NB4 (cell line): ENCODE measurements at regions not wholly inside any gene's neighbourhood (a gene's known extent, or its start where the extent isn't known, plus 50 kb on each side); places are given as distances from the start of the nearest gene placed in this dataset.

ENCODE experiments used
- CTCF ChIP-seq: IDR thresholded peaks from one replicate; pipeline ENCODE4 v1.5.1; 2012; ENCODE audit warnings: low read depth, low read length
- MAX ChIP-seq: IDR thresholded peaks from 2 replicates; pipeline ENCODE4 v1.6.1; 2011; ENCODE audit warnings: low read depth, low read length
- MYC ChIP-seq: IDR thresholded peaks from 2 replicates; pipeline ENCODE4 v1.6.1; 2011; ENCODE audit warnings: low read depth, low read length
- POLR2A ChIP-seq: IDR thresholded peaks from 2 replicates; pipeline ENCODE4 v1.6.1; 2011; ENCODE audit warnings: mild to moderate bottlenecking; ENCODE audit not compliant: insufficient read length; ENCODE audit errors: extremely low read depth

GRCh38 chr4:127048376-127049044 is 584.2 kb upstream of the INTU start:
- TF ChIP-seq CTCF (no peak), POLR2A (no peak), MYC (no peak), MAX (no peak)
